IPS-NIHi7 (cell line): ENCODE measurements at regions not wholly inside any gene's neighbourhood (a gene's known extent, or its start where the extent isn't known, plus 50 kb on each side); places are given as distances from the start of the nearest gene placed in this dataset.

Experiments used
- DNase-seq: peaks from one replicate; pipeline ENCODE4 v3.0.0; 2012; ENCODE audit warnings: mixed read lengths; ENCODE audit errors: extremely low spot score

DNA sequence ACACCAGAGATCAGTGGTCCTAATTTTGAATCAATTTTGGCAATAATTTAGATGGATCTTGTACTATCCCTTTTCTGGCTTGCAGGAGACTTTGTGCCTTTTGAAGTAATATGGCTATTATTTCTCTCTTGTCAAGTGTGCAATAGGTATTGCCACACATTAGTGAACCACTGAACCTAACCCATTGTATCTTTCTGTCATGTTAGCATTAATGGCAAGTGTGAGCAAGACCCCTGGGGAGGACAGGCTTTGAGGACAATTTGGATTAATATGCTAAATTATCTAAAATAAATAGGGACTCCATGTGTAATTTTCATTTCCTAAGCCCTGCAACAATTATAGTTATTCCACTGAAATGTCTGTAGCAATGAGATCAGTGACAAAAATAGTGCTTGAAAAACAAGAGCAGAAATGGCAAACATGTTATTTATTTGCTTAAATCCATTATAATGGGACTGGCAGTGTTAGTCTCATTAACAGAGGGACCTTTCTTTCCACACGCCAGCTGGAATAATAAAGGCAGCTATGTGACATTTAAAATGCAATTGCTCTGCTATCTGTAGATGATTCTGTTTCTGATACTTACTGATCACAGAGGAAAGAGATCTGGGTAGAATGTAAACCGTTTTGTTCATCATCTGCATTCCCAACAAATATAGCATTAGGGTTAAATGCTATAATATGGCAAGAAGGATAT lies 753.3 kb upstream of the ZNF608 start:
- no peak for DNase-seq

DNA sequence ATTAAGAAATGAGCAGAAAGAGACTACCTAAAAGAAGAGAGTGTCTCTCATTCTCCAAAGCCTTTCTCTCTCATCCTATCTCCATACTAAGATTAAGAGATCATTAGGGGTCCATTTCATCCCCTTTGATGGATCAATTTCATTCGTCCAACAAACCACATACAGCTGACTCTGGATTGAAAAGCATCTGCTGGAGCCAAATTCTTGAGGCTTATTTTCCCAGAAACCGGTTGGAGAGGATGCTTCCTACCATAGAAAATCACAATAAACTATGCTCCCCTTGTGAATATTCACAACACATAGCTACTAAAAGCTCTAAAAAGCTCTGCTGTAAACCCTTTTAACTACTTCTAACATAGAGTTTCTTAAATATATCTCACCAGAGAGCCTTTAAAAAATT lies 755.0 kb upstream of the ZNF608 start:
- DNase-seq = no peak

DNA sequence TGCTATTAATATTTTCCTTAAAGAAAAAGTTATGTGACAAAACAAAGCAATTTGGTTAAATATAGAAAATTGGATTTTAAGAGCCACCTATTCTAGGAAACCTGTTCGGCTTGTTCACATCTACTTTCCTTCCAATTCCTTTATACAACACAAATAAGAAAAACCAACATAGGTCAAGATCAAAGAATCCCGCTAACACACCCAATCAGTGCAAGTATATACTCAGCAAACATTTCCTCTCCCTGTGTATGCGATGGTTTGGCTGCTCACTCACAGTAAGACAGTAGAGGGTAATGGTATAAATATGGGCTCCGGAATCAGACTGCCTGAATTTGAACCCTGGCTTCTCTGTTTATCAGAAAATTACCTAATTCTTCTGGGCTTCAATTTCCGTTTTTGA lies 757.5 kb upstream of the ZNF608 start:
- no peak for DNase-seq

DNA sequence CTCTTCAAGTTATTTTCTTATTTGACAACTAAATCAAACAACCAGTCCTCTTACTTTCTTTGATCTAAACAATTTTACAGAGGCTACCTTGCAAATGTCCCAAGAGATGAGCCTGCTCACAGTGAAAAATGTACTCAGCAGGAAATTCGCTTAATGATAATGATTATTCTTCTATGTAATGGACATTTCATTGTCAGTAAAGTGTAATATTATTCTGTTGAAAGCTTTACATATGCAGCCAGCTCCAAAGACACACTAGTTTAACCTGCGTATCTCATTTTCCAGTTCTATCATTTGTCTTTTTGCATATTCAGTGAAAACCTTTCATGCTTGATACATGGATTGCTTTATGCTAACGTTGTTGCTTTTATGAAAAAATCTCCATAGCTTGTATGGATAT lies 758.7 kb upstream of the ZNF608 start:
- DNase-seq = no peak

DNA sequence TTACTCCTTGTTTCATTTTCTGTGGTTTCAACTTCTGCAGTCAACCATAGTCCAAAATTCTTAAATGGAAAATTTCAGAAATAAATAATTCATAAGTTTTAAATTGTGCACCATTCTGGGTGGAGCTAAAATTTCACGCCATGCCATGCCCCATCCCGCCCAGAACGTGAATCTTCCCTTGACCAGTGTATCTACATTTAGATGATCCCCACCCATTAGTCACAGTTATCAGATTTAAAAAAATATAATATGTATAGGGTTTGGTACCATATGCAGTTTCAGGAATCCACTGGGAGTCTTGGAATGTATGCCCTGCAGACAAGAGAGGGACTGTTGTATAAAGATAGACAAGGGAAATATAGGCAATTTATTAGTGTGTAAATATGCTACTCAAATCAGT lies 759.7 kb upstream of the ZNF608 start:
- DNase-seq = no peak

DNA sequence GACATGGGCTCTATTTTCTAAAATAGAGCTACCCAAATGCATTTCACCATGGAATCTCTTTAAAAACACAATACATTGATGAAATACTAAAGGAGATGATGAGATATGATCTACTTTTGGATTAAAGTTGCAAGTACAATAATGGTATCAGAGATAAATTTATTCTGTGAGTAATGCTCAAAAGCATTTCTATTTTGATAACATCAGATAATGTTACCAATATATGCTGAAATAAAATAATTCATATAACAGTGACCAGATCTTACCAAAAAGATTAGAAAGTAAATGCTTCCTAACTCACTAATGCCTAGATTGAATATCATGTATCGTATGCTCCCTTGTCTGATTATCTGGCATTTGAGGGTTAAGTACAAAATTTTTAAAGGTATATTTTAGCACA lies 761.8 kb upstream of the ZNF608 start:
- no peak for DNase-seq

DNA sequence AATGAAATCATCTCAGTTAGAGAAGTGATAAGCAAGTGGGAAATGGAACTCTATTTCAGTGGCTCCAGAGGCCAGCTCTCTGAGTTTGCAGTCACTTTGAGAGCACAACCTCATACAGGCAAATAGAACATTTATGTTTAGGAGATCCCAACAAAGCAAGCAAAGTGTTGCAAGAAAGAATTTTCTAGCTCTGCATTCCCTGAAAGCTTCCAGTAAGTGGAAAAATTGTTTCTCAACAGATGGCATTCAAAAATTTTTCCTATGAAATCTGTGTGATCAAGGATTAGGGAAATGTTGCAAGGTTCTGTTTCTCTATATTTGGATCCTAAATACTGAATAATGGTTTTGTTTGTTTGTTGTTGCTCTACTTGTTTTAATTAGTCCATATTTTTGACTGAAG lies 764.2 kb upstream of the ZNF608 start:
- no peak for DNase-seq

DNA sequence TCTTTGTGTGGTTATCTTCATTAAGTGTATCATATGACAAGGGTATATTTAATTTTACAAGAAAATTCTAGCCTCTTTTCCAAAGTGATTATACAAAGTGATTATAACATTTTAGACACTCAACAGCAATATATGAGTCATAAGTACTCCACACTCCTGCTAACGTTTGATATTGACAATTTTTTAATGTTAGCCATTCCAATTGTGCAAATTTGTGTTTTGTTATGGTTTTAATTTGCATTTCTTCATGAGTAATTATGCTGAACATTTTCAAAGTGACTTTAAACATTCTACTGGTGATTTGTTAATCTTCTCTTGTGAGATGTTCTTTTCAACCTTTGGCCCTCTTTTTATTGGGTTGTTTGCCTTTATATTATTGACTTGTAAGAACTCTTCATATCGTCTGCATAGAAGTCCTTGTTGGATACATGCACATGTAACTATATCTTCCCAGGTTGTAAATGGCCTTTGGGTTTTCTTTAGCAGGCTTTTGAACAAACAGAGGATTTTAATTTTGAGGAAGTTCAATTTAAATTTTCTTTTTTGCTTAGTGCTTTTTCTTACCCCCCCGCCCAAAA lies 771.6 kb upstream of the ZNF608 start:
- no peak for DNase-seq

DNA sequence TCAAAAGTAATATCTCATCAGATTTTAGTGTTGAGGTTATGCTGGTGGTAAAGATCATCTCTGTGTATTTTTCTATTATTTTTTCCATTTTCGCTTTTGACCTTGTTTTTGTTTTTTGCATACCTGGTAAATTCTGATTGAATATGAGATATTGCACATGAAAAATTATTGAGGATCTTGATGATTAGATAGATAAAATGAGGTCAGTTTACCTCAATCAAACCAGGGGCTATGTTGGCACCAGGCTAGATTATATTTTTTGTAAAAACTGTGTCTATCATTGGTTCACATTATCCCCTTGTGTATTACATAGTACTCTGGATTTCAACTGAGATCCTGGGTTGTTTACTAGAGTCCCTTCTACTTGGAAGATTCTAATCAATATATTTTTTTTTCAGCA lies 774.9 kb upstream of the ZNF608 start:
- no peak for DNase-seq

DNA sequence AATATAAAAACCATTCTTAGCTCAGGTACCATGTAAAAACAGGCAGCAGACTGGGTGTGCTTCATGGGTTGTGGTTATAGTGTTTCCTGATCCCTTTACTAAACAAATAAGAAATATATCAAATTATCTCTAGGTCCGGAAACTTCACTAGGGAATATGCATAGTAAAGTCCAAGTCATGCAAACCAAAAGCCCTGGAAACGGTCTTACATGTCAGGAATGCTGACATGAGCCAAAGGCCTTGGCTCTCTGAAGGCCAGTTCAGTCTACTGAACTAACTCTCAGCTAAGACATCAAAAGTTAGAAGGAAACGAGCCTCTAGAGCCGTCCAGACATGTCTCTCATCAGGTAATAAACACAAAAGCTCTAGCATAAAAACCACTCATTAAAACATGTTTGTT lies 778.9 kb upstream of the ZNF608 start:
- no peak for DNase-seq

DNA sequence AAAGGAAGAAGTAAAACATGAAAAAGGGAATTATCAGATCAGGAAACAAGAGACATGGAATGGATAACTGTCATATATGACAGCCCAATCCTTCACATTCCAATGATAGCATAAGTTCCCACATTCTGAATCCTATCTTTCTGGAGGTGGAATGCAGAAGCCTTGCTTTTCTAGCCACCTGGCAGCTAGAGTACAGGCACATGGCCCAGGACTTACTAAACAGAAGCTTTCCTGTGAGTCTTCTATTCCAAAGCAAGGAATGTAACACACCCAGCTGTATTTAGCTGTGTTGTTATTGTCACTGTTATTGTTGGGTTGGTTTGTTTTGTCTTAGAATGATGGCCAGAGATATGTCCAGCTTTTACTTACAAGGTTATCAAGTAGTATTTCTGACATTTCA lies 780.5 kb upstream of the ZNF608 start:
- no peak for DNase-seq

DNA sequence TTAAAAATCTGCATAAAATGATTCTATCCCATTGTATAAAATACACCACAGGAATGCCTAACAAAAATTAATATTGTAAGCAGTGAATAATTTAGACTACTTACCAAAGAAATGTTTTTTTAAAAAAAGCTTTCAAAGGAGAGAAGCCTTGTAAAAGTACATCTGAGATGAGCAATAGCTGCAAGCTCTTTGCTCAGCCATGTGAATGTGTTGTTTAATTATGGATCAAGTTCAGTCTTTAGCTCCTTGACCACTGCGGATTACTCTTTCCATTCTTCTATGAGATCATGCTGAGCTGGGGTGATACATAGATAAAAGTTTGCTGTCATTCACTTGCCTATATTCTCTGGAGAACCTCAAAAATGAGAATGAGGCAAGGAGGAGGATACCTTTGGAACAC lies 782.4 kb upstream of the ZNF608 start:
- no peak for DNase-seq

DNA sequence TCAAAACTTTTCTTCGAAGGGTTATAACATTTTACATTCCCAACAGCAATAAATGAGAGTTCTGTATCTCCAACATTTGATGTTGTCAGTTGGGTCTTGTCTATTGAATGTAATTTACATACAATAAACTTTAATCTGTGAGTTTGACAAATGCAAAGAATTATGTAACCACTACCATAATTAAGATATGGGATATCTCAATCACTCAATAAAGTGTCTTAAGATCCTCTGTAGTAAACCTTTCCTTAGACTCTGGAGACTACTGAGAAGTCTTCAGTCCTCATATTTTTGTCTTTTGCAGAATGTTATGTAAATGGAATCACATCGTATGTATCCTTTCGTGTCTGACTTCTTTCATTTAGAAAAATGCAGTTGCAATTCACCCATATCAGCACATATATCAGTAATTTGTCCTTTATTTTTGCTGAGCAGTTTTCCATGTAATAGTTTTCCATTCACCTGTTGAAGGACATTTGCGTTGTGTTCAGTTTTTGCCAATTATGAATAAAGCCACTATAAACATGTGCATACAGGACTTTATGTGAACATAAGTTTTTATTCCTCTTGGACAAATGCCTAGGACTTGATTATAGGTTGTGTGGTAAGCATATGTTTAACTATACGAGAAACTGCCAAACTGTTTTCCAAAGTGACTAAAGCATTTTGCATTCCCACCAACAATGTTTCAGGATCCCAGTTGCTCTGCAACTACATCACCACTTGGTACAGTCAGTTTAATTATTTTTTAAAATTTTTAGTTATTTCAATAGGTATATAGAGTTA lies 784.6 kb upstream of the ZNF608 start:
- DNase-seq = no peak

DNA sequence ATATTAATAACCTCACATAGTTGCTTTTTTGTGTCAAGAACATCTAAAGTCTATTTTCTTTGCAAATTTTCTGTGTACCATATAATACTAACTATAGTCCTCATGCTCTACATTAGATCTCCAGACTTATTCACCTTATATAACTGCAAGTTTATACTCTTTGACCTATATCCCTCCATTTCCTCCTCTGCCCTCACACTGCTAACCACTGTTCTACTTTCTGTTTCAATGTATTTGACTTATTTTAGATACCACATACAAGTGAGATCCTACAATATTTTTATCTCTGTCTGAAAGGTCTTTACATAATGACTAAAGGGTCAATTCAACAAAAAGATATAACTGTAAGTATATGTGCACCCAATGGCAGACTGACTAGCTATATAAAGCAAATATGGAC lies 789.7 kb upstream of the ZNF608 start:
- no peak for DNase-seq

DNA sequence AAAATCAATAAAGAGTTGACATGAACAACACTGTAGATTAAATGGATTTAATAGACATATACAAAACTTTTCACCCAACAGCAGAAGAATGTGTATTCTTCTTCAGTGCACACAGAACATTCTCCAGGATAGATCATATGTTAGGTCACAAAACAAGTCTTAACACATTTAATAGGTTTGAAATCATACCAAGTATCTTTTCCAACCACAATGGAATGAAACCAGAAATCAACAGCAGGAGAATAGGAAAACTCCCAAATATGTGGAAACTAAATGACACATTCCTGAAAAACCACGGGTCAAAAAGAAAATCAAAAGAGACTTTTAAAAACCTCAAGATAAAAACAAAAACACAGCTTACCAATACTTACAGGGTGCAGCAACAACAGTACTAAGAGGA lies 790.1 kb upstream of the ZNF608 start:
- no peak for DNase-seq

DNA sequence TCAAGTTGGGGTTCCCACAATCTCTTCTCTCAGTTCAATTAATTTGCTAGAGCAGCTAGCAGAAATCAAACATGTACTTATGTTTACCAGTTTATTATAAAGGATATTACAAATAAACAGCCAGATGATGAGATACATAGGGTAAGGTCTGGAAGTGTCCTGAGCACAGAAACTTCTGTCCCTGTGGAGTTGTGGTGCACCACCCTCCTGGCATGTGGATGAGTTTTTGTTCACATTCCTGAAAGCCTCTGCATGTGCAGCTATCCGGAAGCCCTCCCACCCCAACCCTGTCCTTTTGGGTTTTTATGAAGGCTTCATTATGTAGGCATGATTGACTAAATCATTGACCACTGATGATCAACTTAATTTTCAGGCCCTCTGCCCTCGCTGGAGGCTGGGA lies 791.2 kb upstream of the ZNF608 start:
- DNase-seq = no peak

DNA sequence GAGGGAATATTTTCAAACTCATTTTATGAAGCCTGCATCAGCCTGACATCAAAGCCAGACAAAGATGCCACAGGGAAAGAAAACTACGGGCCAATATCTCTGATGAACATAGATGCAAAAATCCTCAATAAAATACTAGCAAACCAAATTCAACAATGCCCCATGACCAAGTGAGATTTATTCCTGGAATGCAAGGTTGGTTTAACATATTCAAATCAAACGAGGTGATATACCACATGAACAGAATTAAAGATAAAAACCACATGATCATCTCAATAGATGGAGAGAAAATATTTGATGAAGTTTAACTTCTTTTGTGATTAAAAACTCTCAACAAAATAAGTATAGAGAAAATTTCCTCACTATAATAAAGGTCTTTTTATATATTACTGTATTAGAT lies 792.0 kb upstream of the ZNF608 start:
- no peak for DNase-seq

DNA sequence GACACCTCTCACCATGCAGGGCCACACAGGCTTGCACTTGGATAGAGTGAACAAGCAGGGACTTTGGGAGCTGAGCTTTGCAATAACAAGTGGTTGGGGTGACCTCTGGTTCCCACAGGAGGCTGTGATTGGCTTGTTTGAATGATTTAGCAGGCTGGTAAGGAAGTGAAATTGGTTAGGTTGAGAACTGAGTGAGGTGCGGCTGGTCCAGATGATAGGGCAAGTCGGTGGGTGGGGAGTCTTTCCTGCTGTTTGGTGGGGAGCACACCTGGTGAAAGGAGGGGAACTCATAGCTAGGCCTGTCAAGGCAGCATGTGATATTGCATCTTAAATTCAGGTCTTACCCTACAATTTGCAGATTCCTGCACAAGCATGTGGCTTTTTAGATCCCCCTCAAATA lies 794.6 kb upstream of the ZNF608 start:
- no peak for DNase-seq

DNA sequence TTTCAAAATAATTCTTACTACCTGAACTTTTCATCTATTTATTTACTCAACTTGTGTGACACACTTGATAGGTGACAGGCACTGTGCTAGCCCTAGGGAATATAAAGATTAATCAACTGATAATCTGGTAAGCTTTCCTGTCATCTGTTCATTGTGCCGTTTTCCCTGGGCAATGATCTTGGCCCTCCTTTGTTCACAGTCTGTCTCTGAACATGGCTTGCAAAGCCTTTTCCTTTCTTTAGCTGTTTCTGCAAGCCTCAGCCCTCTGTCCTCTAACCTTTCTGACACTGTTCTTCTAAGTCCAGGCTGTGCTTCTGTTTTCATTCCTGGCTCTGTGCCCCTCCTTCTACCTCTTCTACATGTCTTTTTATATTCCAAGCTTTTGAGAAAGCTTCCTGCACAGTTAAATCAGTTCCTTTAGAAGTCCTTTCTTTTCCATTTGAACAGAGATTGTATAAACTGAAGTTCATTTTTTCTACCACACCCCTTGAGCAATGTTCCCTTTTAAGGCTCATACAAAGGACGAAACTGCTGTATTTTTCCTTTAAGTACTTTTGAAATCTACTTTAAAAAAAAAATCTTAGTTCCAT lies 803.0 kb upstream of the ZNF608 start:
- no peak for DNase-seq

DNA sequence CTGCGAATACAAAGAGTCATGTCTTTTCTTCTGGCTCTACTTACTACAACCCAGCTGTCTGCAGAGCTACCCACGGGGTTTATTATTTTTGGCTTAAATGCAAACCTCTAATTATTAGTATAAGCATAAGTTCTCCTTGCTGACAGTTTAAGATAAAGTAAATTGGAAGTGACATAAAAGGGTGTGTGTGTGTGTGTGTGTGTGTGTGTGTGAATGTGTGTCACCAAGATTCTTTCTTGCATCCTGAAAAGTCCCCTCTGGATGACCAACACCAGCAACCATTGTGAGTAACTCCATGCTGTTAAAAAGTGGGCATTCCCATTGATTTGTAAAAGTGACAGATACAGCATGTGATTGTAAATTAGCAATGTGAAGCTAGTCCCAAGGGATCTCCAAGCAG lies 803.8 kb upstream of the ZNF608 start:
- DNase-seq = no peak

DNA sequence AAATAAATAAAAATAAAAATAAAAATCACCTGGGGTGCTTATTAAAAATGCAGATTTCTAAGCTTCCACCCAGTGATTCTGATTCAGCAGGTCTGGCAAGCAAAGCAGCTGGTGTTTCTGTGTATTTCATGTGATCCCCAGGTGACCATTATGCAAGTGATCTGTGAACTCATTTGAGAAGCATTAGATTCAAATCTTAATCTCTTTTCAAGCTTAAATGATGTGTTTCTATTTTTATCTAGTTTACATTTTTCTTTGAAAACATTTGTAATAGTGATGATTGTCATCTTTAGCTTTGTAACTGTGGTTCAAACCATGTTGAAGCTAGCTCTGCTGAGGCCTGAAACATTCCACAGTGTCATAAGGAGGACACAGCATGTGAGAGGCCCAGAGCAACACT lies 804.8 kb upstream of the ZNF608 start:
- DNase-seq = no peak

DNA sequence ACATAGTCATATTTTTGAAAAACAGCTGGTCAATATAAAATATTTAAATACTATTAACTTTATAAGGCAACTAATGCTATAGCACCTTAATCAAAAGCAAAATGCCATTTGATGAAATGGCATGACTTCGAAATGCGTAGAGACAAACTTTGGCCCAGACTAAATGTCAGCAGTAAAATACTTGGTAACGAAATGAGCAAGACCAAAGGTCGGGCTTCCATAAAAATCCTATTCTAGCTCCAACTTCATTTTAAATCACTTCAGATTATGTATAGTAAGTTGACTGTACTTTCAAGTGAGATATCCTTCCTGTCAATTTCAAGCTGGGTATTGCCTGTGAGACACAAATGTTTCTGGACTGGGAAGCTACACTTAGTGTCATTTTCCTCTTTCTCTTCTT lies 805.4 kb upstream of the ZNF608 start:
- DNase-seq = no peak

DNA sequence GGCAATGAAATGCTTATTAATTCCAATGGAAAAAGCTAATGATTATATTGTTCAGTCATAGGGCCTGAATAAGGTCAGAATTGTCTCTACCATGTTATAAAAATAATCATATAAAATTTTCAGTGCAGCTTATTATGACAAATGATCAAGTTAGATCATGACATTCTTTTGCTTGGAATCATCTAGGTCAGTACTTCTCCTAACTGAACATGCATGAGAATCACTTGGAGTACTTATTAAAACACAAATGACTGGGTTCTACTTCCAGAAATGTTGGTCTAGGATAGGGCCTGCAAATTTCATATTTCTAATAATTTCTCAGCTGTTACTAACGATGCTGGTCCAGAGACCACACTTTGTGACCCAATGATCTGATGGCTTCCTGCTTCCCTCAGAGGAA lies 806.0 kb upstream of the ZNF608 start:
- DNase-seq = no peak
